Panc1 (cell line): ENCODE measurements at regions not wholly inside any gene's neighbourhood (a gene's known extent, or its start where the extent isn't known, plus 50 kb on each side); places are given as distances from the start of the nearest gene placed in this dataset.

Experiments used
- ATAC-seq: fragments of 200-7000 bp; cut with Tn5 transposase; 2 replicates; pipeline ENCODE4 v1.9.1; 2020; ENCODE audit warnings: mild to moderate bottlenecking, moderate library complexity
- BruUV-seq: library from RNA; stranded (reverse); fragments of 400-500 nt; replicated peaks from 2 replicates; lab custom pipeline; 2021; lab: Mats Ljungman, UMichigan
- CTCF ChIA-PET: fragments of 300-600 bp; sonication (Branson Sonifier 250); formaldehyde crosslinking; loops from one replicate; lab custom pipeline; 2022; ENCODE audit warnings: antibody characterized with exemption; lab: Charles Lee
- POLR2A ChIA-PET: fragments of 300-600 bp; sonication (Branson Sonifier 250); formaldehyde crosslinking; loops from one replicate; lab custom pipeline; 2022; ENCODE audit warnings: antibody characterized with exemption; lab: Charles Lee
- DNase-seq: peaks from one replicate; pipeline ENCODE4 v3.0.0-alpha.2; 2010; ENCODE audit warnings: low read depth, low spot score
- H3K27ac ChIP-seq: 2 replicates; pipeline ENCODE4 v1.5.1; 2011; ENCODE audit warnings: mild to moderate bottlenecking, low read length, inconsistent platforms
- H3K27me3 ChIP-seq: fragments of 200-500 bp; sonication (Bioruptor generic); 2 replicates; pipeline ENCODE4 v1.6.0; 2014; ENCODE audit warnings: low read length, inconsistent platforms; ENCODE audit not compliant: control insufficient read depth, insufficient read depth
- H3K36me3 ChIP-seq: fragments of 200-500 bp; sonication (Bioruptor generic); 2 replicates; pipeline ENCODE4 v1.5.1; 2014; ENCODE audit warnings: inconsistent platforms, mild to moderate bottlenecking, low read length, moderate library complexity; ENCODE audit not compliant: control insufficient read depth, insufficient read depth
- H3K4me1 ChIP-seq: 2 replicates; pipeline ENCODE4 v1.5.1; 2011; ENCODE audit warnings: inconsistent platforms, mild to moderate bottlenecking, low read length, moderate library complexity; ENCODE audit not compliant: control insufficient read depth, insufficient read depth
- H3K4me3 ChIP-seq, 2 experiments: 2 replicates each; pipeline ENCODE4 v1.5.1; 2011 to 2012; ENCODE audit warnings: low read depth in 2 of 2, low read length in 2 of 2, mild to moderate bottlenecking in 2 of 2, inconsistent platforms in 1 of 2, moderate library complexity in 1 of 2
- H3K9me3 ChIP-seq: fragments of 200-500 bp; sonication (Bioruptor generic); 2 replicates; pipeline ENCODE4 v1.5.1; 2014; ENCODE audit warnings: low read depth, mild to moderate bottlenecking, inconsistent platforms, low read length, moderate library complexity; ENCODE audit not compliant: control insufficient read depth, insufficient read depth
- POLR2AphosphoS5 ChIP-seq: IDR thresholded peaks from 2 replicates; pipeline ENCODE4 v1.6.1; 2012; ENCODE audit warnings: mild to moderate bottlenecking, low read depth, low read length, moderate library complexity
- SIN3A ChIP-seq: IDR thresholded peaks from 2 replicates; pipeline ENCODE4 v1.6.1; 2012; ENCODE audit warnings: low read depth, mild to moderate bottlenecking, low read length, moderate library complexity, borderline replicate concordance; ENCODE audit not compliant: insufficient read depth
- TCF7L2 ChIP-seq: IDR thresholded peaks from 2 replicates; pipeline ENCODE4 v1.6.1; 2011; ENCODE audit warnings: mild to moderate bottlenecking, low read depth, low read length, inconsistent platforms
- in situ Hi-C: cut with HindIII; loops from 2 replicates; pipeline ENCODE4 v1.10.0; 2016; ENCODE audit warnings: low sequenced_read_pairs, low pct_unique_long_range_greater_than_20kb
- intact Hi-C: fragments of 100-400 bp; cut with micrococcal nuclease; formaldehyde crosslinking; loops from one replicate; pipeline ENCODE4 v1.10.0; 2022; ENCODE audit not compliant: unreplicated experiment
- TF ChIP-seq, protein P1 (sequence below): fragments of 450-650 bp; IDR thresholded peaks from 2 replicates; pipeline ENCODE4 v1.5.1; 2017; ENCODE audit warnings: mild to moderate bottlenecking
- TF ChIP-seq, protein P2 (sequence below), 2 experiments: IDR thresholded peaks; 2 replicates each; pipeline ENCODE4 v1.6.1; 2011 to 2012; ENCODE audit warnings: low read depth in 2 of 2, control low read depth in 1 of 2, low read length in 1 of 2, mild to moderate bottlenecking in 1 of 2, moderate library complexity in 1 of 2; ENCODE audit not compliant: insufficient read depth in 1 of 2

DNA sequence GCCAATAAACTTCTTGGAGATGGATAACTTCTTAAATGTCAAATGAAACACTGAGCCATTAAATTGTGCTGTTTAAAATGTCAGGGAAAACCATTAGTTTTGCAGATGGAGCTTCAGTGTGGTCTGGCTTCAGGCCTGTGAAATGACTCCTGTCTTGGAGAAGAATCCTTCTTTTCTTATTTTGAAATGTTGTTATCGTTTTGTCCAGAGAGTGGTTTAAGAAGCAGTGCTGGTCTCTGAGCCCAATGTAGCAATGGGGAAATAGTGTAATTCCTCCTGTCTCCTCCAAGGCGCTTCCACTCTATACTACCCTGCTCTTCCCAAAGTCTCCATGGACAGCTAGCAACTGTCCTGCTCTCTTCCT lies 177.6 kb downstream of the REEP3 start:
- H3K27me3 ChIP-seq = no peaks in the 10 kb centered on the region
- no peak overlapping the region for H3K4me3 ChIP-seq
- no peak for ATAC-seq
- peak overlapping the region; percentile 84; the same call in 1 of the 2 replicates for H3K27ac ChIP-seq
- in situ Hi-C loops (no loop called here), intact Hi-C loops (no loop called here)
- H3K36me3 ChIP-seq = no peaks in the 10 kb centered on the region
- DNase-seq = no peak
- peaks cover 3% of the 10 kb centered on the region; the same call in 1 of the 2 replicates for H3K9me3 ChIP-seq
- H3K4me1 ChIP-seq = peaks cover 47% of the 10 kb centered on the region
- CTCF ChIA-PET = no interaction called here
- BruUV-seq = no TSS peak
- TF ChIP-seq POLR2AphosphoS5 (no peak), TCF7L2 (no peak), SIN3A (no peak)
- TF ChIP-seq, protein P1, sequence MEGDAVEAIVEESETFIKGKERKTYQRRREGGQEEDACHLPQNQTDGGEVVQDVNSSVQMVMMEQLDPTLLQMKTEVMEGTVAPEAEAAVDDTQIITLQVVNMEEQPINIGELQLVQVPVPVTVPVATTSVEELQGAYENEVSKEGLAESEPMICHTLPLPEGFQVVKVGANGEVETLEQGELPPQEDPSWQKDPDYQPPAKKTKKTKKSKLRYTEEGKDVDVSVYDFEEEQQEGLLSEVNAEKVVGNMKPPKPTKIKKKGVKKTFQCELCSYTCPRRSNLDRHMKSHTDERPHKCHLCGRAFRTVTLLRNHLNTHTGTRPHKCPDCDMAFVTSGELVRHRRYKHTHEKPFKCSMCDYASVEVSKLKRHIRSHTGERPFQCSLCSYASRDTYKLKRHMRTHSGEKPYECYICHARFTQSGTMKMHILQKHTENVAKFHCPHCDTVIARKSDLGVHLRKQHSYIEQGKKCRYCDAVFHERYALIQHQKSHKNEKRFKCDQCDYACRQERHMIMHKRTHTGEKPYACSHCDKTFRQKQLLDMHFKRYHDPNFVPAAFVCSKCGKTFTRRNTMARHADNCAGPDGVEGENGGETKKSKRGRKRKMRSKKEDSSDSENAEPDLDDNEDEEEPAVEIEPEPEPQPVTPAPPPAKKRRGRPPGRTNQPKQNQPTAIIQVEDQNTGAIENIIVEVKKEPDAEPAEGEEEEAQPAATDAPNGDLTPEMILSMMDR = no peak
- TF ChIP-seq, protein P2, sequence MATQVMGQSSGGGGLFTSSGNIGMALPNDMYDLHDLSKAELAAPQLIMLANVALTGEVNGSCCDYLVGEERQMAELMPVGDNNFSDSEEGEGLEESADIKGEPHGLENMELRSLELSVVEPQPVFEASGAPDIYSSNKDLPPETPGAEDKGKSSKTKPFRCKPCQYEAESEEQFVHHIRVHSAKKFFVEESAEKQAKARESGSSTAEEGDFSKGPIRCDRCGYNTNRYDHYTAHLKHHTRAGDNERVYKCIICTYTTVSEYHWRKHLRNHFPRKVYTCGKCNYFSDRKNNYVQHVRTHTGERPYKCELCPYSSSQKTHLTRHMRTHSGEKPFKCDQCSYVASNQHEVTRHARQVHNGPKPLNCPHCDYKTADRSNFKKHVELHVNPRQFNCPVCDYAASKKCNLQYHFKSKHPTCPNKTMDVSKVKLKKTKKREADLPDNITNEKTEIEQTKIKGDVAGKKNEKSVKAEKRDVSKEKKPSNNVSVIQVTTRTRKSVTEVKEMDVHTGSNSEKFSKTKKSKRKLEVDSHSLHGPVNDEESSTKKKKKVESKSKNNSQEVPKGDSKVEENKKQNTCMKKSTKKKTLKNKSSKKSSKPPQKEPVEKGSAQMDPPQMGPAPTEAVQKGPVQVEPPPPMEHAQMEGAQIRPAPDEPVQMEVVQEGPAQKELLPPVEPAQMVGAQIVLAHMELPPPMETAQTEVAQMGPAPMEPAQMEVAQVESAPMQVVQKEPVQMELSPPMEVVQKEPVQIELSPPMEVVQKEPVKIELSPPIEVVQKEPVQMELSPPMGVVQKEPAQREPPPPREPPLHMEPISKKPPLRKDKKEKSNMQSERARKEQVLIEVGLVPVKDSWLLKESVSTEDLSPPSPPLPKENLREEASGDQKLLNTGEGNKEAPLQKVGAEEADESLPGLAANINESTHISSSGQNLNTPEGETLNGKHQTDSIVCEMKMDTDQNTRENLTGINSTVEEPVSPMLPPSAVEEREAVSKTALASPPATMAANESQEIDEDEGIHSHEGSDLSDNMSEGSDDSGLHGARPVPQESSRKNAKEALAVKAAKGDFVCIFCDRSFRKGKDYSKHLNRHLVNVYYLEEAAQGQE (IDR thresholded peaks at IDR 0.05; ENCODE audit: insufficient read depth in 1 of 2, low read depth in 2 of 2, low read length in 1 of 2) = no peak
- POLR2A ChIA-PET = no interaction called here

DNA sequence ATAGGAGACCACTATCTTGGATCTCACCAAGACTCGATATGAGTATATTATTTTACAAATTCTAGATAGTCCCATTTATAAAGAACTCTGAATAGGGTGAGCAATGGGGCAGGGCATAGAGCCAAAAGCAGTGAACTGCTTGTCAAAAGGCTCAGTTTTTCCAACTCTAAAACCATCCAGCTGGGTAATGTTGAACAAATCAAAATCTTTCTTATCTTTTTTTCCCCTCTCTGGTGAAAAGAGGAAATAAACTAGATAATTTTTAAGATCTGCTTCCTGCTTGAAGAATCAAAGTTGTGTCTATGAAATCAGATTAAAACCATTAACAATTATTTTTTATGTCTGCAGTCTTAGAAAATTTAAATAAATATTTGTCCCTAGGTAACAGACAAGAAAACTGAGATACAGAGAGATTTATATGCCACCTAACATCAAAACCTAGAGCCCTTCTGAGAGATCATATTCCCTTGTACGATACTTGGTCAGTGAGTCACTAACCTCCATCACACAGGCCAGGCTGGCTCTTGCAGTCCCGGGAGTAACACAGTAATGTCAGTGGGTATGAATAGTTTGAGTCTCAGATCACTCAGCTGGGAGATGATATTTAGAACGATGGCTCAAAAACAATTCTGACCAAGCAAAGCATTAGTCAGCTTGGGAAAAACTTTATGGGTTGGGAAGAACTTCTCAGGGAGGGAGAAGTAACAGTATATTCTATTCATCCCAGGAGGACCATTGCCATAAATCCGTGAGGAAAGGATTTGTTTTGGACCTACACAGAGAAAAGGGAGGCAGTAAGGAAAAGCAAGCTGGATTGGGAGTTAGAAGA lies 178.8 kb downstream of the REEP3 start:
- TF ChIP-seq, protein P2 (IDR thresholded peaks at IDR 0.05; ENCODE audit: insufficient read depth in 1 of 2, low read depth in 2 of 2, low read length in 1 of 2) = no peak
- TF ChIP-seq TCF7L2 = no peak
- TF ChIP-seq POLR2AphosphoS5 = no peak
- no peak for TF ChIP-seq SIN3A
- TF ChIP-seq, protein P1 = no peak
- no TSS peak for BruUV-seq
- Histone ChIP-seq H3K4me3 (no peak overlapping the region), H3K9me3 (peaks cover 12% of the 10 kb centered on the region; the same call in 1 of the 2 replicates), H3K27me3 (no peaks in the 10 kb centered on the region), H3K4me1 (peaks cover 49% of the 10 kb centered on the region), H3K36me3 (no peaks in the 10 kb centered on the region), H3K27ac (peak overlapping the region; percentile 84)
- intact Hi-C loops (no loop called here), in situ Hi-C loops (loop anchor here (25.0 kb wide), 1 partner anchor 513 kb away; no protein-coding TSS in a partner anchor)
- ATAC-seq = peak; percentile 97
- DNase-seq = peak; percentile 87
- ChIA-PET POLR2A (interaction anchor here (0.6 to 1.0 kb wide), 3 partner anchors 12 to 47 kb away, joined by 3 to 4 read pairs (median 3); no protein-coding TSS in a partner anchor), CTCF (interaction anchor here (0.9 kb wide), 1 partner anchor 20 kb away, joined by 3 read pairs; no protein-coding TSS in a partner anchor)
